Ureter (tissue), 1 donor: ENCODE measurements at regions not wholly inside any gene's neighbourhood (a gene's known extent, or its start where the extent isn't known, plus 50 kb on each side); places are given as distances from the start of the nearest gene placed in this dataset.
"Not testable (repeated sequence)": the region's sequence is repeated elsewhere in the genome, so short reads cannot be mapped to it uniquely, and the experiment has no call there.

Experiments used
- DNase-seq: peaks from one replicate; pipeline ENCODE4 v3.0.0-alpha.2; 2020; ENCODE audit warnings: low spot score
- donor health status: DM: yes; HTN: yes; CAD: no.

GRCh38 chr18:60062831-60063230 lies 163.0 kb downstream of the PMAIP1 start:
- DNase-seq = not testable (repeated sequence)

- no peak for DNase-seq
Measured at GRCh38 chr18:60062396-60062795, 162.6 kb downstream of the PMAIP1 start.

- no peak for DNase-seq
Measured at GRCh38 chr18:60060578-60060977, 160.8 kb downstream of the PMAIP1 start.

DNA sequence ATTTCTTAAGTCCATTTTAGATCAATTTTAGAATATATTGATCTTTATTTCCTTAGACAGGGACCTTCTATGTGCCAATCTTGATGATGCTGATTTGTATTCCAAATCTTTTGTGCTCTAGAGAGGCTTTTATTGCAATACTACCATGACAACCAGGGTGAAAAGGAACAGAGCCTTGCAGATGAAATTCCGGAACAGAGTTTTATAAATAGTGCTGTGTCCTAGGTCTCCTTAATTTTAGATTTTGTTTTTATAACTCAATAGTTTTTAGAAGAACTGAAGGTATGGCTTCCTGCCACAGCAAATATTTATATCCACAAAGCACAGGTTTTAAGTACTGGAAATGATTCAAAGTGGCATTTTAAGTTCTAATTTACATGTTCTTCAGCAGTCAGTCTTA lies 160.2 kb downstream of the PMAIP1 start:
- no peak for DNase-seq

DNA sequence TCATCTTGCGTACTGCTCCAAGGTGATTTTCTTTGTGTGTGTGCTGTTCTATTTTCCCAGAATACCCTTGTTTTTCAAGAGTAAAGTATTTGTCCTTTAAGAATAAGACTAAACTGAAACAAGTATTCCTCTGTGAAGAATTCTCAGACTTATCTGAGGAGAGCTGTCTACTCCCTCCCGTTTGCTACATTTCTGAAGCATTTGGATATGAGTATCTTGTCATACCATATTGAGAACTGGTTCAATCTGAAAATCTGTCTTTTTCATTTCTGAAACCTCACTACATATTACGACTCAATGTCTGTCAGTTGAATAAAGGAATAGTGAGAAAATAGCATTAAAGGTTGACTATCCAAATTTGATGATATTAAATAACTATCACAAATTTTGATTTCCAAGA lies 159.4 kb downstream of the PMAIP1 start:
- DNase-seq = no peak

DNA sequence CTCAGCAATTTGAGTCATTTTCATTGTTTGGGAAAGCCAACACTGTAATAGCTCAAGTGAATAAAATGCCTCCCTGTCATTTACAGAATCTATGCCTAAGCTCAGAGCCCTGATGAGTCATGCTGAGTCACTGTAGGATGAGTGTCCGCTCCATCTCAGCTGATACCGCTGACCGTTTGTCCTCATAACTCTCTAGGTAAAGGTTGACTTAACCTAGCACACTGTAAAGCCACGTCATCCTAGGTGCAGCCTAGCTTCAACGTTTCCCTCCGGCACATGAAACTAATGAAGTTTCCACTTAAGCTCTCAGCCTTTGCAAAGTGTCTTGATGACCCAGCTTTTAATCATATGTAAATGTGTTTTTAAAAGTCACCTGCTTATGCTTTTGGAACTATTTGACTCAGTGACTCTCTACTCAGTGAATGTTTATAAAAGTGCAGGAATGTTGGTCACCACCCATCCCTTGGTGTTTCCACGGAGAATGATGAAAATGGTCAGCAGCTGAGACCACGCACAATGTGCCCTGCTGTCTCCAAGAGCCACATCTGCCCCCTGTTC lies 154.0 kb downstream of the PMAIP1 start:
- DNase-seq = no peak

GRCh38 chr18:60050821-60051220 lies 151.0 kb downstream of the PMAIP1 start:
- no peak for DNase-seq

DNA sequence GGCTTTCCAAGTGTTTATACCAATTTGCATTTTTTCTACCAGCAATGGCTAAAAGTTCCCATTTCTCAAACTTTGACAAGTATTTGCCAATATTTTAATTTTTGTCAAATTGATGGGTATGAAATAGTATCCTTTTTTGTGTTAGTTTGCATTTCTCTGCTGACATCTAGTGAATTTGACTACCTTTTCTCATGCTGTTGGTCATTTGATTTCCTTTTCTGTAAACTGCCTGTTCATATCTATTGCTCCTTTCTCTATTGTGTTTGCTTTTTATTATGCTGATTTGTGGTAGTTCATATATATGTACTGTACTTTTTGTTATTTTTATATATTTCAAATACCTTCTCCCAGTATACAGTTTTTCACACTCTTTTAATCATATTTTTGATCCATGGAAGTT lies 149.4 kb downstream of the PMAIP1 start:
- no peak for DNase-seq

DNA sequence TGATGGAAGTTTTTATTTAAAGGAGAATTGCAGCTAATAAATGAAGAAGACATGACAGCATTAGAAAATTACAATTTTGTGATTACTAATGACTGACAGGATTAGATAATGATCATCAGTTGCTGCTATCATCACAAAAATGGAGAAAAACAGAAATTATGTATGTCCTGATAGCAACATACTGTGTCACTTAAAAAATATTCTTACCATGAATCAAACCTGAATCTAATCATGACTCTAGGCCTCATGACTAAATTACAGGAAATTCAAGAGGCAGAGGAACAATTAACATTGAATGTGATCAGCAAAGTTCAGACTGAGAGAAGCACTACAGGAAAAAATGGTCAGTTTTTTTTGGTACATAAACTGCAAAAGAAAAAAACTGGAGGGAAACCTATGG lies 147.8 kb downstream of the PMAIP1 start:
- no peak for DNase-seq

- no peak for DNase-seq
Measured at GRCh38 chr18:60044290-60045006, 144.7 kb downstream of the PMAIP1 start.

DNA sequence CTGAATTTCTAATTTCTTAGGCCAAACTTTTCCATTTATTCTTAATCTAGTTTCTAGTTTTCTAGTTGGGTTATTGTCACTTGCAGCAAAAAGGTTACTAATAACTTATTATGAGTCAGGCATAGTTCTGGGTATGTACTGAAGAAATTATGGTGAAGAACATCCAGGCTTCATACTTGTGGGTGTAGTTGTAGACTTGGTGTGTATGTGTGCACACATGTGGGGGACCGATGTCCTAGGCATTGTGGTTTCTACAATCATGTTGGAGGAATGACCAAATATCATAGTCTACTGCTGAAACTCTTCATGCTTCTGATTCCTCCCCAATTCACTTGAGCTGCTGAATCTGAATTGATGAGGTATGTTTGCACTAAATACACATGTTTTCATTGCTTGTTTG lies 141.2 kb downstream of the PMAIP1 start:
- DNase-seq = no peak

GRCh38 chr18:60038731-60039130 lies 138.9 kb downstream of the PMAIP1 start:
- DNase-seq = no peak

DNA sequence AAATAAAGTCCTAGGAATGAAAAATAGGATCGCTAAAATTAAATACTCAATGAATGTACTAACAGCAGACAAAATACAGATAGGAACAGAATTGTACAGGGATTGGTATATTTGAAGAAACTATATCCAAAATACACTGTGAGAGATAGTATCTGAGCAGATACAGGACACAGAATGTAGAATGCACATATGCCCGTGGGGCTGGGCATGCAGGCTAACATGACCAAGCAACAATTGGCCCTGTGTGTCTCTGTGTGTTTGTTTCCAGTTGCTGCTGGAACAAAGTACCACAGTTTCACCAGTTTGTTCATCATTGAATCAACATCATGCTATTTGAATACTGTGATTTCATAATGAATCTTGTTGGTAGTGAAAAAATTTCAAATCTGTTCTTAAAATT lies 127.6 kb downstream of the PMAIP1 start:
- DNase-seq = no peak

- no peak for DNase-seq
Measured at GRCh38 chr18:60024857-60025256, 125.1 kb downstream of the PMAIP1 start.

GRCh38 chr18:60024345-60024744 lies 124.5 kb downstream of the PMAIP1 start:
- DNase-seq = no peak

DNA sequence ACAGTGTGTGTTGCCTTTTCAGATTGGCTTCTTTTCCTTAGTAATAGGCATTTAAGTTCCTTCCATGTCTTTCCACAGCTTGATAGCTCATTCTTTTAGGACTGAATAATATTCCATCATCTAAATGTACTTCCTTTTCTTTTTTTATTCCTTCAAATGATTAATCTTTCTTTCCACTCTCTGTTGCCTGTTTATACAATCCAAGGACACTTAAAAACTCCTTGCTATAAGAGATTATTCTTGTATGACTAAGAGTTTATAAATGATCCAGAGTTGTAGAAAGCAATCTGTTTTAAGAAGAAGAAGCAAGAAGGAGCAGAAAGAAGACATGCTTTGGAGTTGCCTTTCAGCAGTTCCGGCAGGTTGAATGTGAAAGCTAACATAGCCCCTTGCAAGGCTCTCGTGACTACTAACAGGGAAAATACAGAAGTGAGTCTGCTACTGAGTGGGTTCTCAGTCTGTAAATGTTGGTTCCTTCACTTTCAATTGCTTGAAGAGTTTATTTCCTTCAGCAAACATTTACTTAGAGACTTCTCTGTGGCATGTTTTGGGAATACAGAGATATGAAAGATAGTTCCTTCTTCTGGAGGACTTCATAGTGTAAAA lies 123.0 kb downstream of the PMAIP1 start:
- DNase-seq = no peak

DNA sequence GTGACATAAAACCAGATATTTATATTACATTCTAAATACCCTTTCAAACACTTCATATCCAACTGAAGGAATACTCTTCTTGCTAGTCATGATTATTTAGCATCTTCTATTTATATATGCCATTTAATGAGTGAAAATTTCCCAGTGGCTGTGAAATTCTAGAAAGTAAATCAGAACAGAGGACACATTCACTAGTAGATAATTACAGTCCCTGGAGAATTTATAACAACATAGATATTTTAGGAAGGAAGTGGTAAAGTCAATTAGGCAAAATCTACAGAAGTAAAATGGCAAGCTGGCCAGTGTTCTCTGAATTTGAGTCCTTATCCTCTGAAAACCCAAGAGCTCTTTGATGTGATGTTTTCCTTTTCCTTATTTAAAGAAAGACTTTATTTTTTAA lies 121.8 kb downstream of the PMAIP1 start:
- DNase-seq = no peak

- DNase-seq = no peak
Measured at GRCh38 chr18:60020107-60020925, 120.5 kb downstream of the PMAIP1 start.

DNA sequence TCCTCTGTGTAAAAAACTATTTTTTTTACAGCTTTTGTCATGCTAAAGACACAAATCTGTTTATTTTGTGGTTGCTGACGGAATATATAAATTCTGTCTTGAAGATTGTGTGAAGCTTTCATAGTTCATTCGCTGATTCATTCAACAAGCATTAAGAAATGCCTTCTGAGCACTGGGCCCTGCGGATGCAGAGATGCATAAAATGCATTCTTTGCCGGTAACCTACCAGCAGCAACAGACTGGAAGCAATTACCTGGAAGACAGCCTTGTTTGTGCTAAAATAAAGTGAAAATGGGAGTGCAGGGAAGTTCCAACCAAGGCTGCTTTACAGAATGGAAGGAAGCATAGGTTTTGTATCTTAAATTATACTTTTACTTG lies 119.7 kb downstream of the PMAIP1 start:
- DNase-seq = no peak

GRCh38 chr18:60018618-60019462 lies 119.0 kb downstream of the PMAIP1 start:
- DNase-seq = no peak

DNA sequence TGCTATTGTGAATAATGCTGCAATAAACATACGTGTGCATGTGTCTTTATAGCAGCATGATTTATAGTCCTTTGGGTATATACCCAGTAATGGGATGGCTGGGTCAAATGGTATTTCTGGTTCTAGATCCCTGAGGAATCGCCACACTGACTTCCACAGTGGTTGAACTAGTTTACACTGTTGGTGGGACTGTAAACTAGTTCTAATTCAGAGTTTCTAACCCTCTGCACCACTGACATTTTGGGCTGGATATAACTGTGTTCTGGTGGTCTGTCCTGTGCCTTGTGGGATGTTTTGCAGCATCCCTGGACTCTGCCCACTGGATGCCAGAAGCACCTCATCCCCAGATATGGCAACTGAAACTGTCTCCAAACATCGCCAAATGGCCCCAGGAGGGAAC lies 118.3 kb downstream of the PMAIP1 start:
- not testable (repeated sequence) for DNase-seq

DNA sequence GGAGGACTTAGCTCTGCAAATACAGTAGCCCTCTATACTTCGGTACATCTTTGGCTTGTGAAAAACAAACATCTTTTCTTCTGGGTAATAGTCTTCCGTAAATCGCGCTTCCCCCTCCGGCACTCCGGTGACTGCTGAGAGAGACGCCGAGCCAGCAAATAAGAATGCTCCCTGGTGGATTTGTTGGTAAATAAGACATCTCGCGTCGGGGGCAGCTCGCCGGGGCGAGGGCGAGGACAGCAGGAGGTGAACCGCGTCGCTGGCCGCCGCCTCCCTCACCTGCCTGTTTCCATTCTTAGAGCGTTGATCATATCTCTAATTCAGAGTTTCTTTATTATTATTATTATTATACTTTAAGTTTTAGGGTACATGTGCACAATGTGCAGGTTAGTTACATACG lies 117.6 kb downstream of the PMAIP1 start:
- DNase-seq = no peak
